Ramos (cell line): ENCODE measurements at regions not wholly inside any gene's neighbourhood (a gene's known extent, or its start where the extent isn't known, plus 50 kb on each side); places are given as distances from the start of the nearest gene placed in this dataset.
"Not testable (repeated sequence)": the region's sequence is repeated elsewhere in the genome, so short reads cannot be mapped to it uniquely, and the experiment has no call there.

Experiments used
- in situ Hi-C: fragments of 300-500 bp; cut with MboI; formaldehyde crosslinking; loops from one replicate; pipeline ENCODE4 v1.14.3; 2022; ENCODE audit warnings: low sequenced_read_pairs; ENCODE audit not compliant: unreplicated experiment

DNA sequence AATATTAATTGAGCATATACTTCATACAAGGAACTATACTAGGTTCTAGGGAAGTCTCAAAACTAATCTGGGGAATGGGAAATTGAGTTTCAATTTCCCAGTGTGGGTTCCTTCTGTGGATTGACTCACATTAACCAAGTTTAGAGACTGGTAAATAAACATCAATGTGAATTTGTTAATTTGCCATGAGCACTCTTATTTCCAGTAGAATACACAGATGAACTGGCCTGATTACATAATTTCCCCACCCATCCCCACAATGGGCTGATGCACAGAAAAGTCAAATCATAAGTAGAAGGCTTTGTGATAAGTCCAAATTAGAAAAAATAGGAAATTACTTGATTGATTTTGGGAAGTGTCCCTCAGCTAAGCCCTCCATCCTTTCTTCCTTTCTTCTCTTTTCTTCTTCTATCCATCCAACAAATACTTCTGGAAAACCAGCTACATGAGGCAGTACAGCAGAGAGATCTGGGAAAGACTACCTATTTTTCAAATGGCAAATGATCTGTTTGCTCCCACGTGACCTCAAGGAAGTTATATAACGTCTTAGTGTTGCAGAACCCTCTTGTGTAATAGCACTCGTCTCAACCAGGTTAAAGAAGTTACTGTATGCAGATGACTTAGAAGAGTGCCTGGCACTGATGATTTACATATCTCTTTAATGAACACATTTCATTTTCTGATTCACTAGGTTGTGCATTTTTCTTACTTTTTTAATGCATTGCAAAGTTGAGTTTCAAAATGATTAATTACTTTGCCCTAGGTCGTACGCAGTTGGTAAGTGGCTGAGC lies 312.3 kb downstream of the SV2B start:
- in situ Hi-C loops, result no loop called here

DNA sequence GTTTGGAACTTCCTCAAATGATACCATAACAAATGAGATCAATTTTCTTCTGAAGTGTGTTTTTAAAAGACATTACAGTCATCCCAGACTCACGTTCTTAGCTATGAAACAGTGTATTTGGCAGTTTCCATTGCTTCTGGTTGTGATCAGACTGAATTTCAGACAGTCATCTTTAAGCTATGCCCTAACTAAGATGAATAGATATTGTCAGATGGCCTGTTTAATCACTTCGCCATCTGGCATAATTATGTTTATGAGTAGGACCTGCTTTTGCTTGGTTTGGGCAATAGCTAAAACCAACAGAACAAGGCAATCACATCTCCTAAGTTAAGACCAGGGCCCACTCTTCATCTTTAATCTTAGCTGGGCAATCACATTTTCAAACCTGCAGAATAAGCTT lies 313.1 kb downstream of the SV2B start:
- in situ Hi-C loops, result no loop called here

DNA sequence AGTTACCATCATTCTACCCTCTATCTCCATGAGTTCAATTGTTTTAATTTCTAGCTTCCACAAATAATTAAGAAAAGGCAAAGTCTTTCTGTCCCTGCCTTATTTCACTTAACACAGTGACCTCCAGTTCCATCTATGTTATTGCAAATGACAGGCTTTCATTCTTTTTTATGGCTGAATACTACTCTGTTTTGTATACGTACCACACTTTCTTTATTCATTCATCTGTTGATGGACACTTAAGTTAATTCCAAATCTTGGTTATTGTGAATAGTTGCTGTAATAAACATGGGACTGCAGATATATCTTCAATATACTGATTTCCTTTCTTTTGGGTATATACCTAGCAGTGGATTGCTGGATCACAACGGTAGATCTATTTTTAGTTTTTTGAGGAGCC lies 314.1 kb downstream of the SV2B start:
- in situ Hi-C loops, result no loop called here

DNA sequence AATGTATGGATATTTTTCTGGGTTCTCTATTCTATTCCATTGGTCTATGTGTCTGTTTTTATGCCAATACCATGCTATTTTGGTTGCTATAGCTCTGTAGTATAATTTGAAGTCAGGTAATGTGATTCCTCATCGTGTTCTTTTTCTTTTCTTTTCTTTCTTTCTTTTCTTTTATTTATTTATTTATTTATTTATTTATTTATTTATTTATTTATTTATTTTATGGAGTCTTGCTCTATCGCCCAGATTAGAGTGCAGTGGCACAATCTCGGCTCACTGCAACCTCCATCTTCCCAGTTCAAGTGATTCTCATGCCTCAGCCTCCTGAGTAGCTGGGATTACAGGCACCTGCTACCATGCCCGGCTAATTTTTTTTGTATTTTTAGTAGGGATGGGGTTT lies 315.2 kb downstream of the SV2B start:
- in situ Hi-C loops, result not testable (repeated sequence)

DNA sequence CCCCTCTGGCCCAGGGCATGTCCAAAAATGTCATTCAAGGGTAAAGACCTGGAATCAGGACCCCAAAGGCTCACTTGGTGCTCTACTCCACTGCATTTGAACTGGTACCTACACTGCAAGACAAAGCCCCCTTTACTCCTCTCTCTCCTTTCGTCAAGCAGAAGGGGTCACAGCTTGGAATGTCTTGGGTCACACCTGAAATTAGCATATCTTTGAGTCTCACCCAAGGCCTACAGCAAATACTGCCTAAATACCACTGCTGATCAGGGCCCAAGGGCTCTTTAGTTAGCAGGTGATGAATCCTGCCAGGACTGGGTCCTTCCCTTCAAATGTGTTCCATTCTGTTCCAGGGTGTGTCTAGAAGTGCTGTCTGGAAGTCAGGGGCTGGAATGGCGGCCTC lies 320.6 kb downstream of the SV2B start:
- in situ Hi-C loops, result no loop called here

DNA sequence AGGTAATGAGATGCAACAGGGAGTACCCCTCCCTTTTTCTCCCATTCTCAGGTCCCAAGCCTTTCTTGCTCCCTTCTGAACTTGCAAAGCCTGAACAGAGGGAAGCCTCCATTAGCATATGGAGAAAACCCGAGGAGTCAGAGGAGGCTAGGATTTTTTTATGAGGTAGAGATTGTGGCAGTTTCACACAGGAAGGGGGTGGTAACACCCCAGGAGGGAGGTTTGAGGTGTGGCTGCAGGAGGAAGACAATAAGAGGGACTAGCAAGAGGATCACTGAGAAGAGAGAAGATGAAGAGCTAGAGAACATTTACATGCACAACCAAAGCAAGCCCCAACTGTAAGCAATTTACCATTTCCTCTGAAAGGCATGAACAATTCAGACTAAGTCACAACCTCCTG lies 322.7 kb downstream of the SV2B start:
- in situ Hi-C loops, result no loop called here

DNA sequence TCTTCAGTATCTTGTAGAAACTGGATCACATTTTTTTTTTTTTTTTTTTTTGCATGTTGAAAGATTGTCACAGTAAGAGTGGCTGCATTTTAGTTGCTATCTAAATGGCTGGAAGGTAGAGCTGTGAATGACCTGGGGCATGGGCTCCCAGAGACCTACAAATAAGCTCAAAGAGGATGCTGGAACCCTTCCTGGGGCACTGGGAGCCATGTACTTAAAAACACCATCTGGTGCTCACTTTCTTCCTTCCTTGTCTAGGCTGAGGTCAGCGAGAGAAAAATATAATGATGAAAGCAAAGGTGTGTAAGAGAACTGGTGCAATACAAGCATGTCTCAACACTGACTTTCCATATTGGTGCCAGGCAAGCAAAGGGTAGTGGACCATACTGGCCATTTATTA lies 323.9 kb downstream of the SV2B start:
- in situ Hi-C loops, result no loop called here

DNA sequence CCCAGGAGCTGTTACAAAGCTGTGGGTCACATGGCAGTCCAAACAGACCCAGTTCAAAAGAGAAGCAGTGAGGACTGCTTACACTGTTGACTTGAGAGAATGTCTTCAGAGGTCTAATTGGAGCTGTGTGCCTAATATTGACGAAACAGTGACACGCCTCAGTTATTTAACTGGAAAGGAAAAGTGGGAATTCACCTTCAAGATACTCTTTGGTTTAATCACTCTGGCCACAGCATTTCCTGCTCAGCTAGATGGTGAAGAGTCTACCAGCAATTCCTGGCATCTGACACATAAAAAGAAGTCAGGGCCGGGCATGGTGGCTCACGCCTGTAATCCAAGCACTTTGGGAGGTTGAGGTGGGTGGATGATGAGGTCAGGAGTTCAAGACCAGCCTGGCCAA lies 326.4 kb downstream of the SV2B start:
- in situ Hi-C loops, result no loop called here

DNA sequence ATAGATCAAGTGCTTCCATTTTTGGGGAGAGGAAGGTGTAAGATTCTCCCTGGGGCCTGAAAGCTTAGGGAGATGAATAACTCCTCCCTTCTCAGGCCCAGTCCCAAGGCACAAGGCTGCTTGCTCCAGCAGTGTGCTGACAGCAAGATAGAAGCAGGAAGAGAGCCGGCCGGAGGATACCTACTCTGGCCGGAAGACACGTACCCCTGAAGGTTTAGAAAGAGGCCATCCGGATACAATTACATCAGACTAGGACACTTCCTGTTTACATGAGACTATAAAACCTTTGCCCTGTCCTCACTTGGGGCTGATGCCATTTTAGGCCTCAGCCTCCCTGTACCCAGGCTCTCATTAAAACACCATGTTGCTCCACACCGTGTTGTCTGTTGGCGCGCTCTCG lies 329.9 kb downstream of the SV2B start:
- in situ Hi-C loops, result no loop called here

DNA sequence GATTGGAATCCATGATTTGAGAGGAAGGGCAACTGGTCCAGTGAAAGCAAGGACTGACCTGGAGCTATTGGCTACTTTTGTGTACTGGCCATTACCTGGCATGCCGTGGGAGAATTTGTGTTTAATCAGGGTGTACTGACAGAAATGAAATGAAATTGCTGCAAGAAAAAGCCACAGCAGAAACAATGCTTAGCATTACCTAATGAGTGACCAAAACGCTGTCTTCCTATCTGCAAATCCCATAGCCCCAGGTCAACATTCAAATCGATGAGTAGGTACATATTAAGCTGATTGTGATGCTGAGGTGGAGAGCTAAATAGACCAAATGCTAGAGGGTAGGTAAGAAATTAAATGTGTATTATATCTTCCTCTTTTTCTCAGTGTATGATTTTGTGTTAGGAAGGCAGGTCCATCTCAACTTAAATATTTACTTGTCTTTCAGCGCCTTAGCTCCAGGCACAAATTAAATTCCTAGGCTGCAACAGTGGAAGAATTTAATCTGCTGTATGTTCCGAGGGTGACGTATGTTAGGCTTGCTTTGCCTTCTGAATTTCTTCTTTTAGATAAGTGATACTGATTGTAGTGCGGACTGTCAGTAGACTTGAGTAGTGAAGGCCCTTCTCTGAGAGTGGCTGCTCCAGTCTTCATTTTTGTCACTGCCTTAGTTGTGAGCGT lies 331.1 kb downstream of the SV2B start:
- in situ Hi-C loops, result no loop called here

DNA sequence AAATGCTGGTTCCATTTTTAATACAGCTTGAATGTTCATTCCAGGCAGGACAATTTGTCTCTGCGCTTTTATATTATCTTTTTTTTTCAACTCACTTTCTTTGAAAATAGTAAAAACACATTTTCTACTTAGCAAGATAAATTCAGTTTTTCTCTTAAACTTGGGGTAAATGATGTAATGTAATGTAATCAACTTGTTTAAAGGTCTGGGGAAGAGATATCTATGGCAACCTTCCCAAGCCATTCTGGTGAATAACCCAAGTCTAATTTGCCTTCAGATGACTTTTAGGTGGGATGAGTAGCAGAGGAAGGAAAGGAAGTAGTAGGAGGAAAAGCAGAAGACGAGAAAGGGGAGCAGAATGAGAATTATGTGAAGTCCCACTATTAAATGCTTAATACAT lies 335.1 kb downstream of the SV2B start:
- in situ Hi-C loops, result no loop called here

DNA sequence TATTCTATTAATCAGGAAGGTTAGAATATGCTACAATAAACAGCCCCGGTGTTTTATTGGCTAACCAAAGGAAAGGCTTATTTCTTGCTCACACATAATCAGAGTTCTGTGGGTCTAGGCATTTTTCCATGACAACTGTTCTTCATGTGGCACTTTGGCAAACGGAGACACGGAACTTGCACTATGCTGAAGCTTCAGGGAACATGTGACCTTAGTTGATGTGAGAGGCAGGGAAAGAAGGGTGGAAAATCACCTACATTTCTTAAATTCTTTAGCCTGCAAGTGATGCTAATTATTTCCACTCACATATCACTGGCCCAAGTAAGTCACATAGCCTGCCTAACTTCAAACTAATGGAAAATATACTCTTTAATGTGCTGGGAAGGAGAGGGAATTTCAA lies 344.6 kb downstream of the SV2B start:
- in situ Hi-C loops, result no loop called here

DNA sequence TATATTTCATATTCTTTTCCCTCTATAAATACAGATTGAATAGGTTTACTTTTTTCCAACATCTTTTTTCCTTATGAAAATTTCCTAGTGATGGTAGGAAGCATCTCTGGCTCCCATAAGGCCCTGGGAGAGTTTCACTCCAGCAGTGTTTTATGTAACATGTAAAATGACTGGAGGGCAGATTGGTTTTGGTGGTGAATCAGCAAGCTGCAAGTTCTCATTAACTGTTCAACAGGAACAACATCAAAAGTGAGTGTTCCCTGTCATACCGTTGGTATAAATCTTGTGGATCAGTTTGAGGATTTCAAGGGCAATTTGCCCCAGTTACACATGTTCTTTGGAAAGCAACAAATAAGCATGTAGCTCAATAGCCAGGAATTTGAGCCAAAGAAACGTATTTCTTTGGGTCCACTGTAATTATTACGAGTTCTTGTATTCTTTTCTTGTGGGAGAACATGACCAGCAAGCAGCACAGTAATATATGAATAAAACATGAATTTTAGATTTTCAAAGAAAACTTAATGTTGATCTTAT lies 345.7 kb downstream of the SV2B start:
- in situ Hi-C loops, result no loop called here

DNA sequence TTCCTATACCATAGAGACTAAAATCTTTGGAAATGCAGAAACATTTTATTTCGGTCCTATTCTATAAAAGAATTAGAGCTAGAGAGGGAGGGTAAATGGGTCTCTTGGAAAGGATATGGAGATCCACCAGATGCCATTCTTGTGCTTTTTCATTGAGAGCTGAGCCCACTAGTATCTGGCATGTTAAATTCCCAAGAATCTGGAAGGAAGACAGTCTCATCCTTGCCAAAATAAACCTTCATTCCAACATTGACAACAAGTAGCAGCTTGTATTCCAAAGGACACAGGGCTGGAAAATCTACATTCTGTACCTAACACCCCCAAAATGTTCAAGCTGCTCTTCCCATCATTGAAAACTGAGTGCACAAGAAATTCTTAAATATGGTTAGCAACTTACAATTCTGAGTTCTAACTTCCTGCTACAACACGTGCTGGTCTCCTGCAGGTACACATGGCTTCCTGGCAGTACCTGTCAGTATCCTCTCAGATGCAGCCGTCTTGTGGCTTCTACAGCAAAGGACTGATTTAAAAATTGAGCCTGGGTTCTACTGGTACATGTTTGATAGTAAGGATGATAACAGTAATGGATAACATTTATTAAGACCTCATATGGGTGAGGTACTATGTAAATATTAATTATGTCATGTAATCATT lies 348.1 kb downstream of the SV2B start:
- in situ Hi-C loops, result no loop called here

DNA sequence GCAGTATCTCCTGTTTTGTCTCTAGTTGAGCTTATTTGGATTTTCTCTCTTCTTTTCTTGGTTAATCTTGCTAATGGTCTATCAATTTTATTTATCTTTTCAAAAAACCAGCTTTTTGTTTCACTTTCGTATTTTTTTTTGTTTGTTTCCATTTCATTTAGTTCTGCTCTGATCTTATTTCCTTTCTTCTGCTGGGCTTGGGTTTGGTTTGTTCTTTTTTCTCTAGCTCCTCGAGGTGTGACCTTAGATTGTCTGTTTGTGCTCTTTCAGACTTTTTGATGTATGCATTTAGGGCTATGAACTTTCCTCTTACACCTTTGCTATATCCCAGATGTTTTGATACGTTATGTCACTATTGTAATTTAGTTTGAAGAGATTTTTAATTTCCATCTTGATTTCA lies 353.3 kb downstream of the SV2B start:
- in situ Hi-C loops, result not testable (repeated sequence)

DNA sequence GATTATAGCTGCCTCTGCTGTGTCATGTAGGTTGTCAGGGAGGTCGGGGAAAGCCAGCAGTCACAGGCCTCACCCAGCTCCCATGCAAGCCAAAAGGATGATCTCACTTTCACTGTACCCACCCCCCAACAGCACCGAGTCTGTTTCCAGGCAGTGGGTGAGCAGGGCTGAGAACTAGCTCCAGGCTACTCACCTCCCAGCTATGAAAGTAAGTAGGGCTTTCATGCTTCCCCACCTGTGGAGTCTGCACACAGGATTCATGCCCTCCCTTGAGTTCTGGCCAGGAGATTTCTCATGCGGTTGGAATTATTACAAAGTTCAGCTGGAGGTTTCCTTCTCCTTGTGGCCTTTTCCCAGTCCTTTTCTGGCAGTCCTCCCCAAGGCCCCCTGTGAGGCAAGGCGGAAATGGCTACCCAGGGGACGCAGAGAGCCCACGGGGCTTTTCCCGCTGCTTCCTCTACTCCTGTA lies 356.2 kb downstream of the SV2B start:
- in situ Hi-C loops, result no loop called here

DNA sequence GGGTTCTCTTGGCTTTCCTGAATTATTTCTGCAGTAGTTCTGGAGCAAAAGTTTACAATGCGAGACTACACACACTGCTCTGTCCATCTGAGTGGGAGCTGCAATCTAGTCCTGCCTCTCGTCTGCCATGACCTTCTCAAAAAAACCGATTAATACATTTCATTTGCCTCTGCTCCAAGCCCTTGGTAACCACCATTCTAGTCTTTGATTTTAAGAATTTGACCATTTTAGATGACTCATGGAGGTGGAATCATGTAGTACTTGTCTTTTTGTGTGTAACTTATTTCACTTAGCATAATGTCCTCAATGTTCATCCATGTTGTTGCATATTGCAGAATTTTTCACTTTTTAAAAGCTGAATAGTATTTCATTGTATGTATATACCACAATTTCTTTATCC lies 356.9 kb downstream of the SV2B start:
- in situ Hi-C loops, result no loop called here

DNA sequence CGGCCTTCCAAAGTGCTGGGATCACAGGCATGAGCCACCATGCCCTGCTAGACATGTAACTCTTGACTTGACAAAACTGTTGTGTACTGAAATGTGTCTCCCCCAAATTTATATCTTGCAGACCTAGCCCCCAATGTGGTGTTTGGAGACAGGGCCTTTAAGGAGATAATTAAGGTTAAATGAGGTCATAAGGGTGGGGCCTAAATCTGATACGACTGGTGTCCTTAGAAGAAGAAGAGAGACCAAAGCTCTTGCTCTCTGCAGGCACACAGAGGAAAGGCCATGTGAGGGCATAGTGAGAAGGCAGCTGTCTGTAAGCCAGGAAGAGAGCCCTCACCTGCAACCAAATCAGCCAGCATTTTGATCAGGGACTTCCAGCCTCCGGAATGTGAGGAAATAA lies 361.3 kb downstream of the SV2B start:
- in situ Hi-C loops, result no loop called here

DNA sequence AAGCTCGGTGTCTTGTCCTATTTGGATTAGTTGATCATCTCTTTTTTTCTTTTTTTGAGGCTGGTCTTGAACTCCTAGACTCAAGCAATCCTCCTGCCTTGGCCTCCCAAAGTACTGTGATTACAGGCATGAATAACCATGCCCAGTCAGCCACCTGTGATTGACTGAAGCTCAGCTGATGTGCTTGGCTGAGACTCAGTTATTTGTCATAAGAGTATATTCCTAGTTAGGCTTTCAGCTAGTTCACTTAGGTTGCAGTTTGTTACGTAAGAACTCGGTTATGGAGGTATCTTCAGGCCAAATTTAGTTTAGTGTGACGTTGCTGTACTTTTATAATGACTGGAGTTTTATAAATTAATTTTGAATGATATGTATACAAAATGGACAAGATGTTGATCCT lies 365.0 kb downstream of the SV2B start:
- in situ Hi-C loops, result no loop called here

DNA sequence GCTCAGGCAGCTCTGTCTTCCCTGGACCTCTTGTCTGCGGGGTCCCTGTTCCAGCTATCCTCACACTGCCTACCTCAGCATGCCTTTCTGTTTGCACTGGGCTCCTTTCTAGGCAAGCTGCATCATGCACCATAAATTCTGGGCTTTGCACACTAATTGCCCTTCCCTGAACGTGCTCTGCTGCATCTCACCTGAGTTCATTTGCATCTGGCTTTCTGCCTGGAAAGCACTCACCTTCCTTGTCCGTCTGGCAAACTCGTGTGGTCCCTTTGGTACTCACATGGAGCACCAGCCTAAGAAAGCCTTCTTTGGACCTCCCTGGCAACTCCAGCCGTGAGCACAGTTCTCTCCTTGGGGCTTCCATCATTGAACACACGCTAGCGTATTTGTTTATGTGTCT lies 365.6 kb downstream of the SV2B start:
- in situ Hi-C loops, result no loop called here

DNA sequence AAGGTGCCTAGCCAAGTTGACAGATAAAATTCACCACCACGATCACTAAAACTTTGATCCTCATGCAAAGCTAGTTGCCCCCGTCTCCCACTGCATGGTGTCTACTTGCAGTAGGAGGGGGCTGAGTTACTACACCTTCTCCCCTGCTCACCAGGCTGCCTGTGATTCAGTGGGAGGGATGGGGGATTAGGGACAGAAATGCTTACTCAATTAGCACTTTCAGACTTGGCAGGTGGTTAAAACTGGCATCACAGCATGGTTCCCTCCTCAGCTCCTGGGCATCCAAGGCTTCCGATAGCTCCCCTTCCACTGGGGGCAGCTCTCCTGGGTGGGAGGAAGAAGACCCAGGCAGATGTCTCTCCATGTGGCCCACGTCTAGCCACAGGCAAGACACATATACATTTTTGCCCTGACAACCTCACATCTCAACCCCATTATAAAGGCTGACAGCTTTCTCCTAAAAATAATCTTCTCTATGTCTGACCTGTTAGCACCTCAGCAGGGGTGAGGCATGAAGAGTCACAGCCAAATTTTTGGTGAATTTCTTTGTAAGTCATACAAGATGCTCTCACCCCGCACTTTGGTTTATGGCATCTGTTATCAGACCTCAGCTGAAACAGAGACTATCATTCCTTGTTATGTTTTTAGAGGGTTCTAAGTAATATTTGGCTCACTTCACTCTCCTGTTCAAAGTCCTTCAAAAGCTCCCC lies 369.0 kb downstream of the SV2B start:
- in situ Hi-C loops, result no loop called here
